Inflammatory macrophage treated with lipopolysaccharide for 1 hour (primary cell): ENCODE measurements at regions not wholly inside any gene's neighbourhood (a gene's known extent, or its start where the extent isn't known, plus 50 kb on each side); places are given as distances from the start of the nearest gene placed in this dataset.
"Not testable (repeated sequence)": the region's sequence is repeated elsewhere in the genome, so short reads cannot be mapped to it uniquely, and the experiment has no call there.

Source experiments
- DNase-seq, 2 donors: peaks; one replicate each; pipeline ENCODE4 v3.0.0-alpha.2; 2020 to 2022

- DNase-seq: no peak
Observed at GRCh38 chr15:20344601-20345400, 196.8 kb downstream of the GOLGA6L6 start.

- DNase-seq: not testable (repeated sequence)
Observed at GRCh38 chr15:20343395-20344211, 198.0 kb downstream of the GOLGA6L6 start.

DNA sequence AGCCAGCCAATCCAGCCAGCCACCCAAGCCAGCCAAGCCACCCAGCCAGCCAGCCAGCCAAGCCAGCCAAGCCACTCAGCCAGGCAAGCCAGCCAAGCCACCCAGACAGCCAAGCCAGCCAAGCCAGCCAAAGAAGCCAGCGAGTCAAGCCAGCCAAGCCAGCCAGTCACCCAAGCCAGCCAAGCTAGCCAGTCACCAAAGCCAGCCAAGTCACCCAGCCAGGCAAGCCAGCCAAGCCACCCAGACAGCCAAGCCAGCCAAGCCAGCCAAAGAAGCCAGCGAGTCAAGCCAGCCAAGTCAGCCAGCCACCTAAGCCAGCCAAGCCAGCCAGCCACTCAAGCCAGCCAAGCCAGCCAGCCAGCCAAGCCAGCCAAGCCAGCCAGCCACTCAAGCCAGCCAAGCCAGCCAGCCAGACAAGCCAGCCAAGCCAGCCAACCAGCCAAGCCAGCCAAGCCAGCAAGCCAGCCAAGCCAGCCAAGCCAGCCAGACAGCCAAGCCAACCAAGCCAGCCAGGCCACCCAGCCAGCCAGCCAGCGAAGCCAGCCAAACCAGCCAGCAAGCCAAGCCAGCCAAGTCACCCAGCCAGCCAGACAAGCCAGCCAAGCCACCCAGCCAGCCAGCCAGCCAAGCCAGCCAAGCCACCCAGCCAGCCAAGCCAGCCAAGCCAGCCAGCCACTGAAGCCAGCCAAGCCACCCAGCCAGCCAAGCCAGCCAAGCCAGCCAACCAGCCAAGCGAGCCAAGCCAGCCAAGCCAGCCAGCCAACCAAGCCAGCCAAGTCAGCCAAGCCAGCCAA lies 198.8 kb downstream of the GOLGA6L6 start:
- not testable (repeated sequence) for DNase-seq

DNA sequence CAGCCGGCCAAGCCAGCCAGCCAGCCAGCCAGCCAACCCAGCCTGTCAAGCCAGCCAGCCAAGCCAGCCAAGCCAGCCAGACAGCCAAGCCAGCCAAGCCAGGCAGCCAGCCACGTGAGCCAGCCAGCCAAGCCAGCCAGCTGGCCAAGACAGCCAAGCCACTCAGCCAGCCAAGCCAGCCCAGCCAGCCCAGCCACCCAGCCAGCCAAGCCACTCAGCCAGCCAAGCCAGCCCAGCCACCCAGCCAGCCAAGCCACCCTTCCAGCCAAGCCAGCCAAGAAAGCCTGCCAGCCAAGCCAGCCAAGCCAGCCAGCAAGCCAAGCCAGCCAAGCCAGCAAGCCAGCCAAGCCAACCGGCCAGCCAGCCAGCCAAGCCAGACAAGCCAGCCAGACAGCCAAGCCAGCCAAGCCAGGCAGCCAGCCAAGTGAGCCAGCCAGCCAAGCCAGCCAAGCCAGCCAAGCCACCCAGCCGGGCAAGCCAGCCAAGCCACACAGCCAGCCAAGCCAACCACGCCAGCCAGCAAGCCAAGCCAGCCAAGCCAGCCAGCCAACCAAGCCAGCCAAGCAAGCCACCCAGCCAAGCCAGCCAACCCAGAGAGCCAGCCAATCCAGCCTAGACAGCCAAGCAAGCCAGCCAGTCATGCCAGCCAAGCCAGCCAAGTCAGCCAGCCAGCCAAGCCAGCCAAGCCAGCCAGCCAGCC lies 199.5 kb downstream of the GOLGA6L6 start:
- no peak for DNase-seq

GRCh38 chr15:20340931-20341661 lies 200.5 kb downstream of the GOLGA6L6 start:
- peak in 1 of 2 donors; percentile 15 for DNase-seq

- no peak for DNase-seq
Observed at GRCh38 chr15:20340331-20340811, 201.2 kb downstream of the GOLGA6L6 start.

DNA sequence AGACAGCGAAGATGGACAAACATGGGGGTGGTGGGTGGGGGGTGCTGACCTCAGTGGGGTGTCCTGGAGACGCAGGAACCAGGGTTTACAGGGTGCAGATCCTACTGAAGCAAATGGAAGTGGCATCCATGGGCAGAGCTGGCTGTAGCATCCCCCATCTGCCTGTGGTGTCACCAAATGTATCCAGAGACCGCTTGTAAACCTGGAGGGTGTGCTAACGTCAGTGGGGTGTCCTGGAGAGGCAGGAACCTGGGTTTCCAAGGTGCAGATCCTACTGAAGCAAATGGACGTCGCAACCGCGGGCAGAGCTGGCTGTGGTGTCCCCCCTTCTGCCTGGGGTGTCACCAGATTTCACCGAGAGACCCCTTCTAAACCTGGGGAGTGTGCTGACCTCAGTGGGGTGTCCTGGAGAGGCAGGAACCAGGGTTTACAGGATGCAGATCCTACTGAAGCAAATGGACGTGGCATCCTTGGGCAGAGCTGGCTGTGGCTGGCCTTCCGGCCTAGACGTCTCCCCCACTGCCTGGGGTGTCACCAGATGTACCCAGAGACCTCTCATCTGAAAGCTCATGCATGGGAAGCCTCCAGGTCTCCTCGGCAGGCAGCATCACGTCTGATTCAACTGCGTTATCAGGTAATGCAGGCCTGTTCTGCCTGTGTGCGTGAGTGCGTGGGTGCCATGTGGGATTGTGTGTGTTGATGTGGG lies 202.4 kb downstream of the GOLGA6L6 start:
- DNase-seq: not testable (repeated sequence)

GRCh38 chr15:20338671-20339070 lies 202.9 kb downstream of the GOLGA6L6 start:
- DNase-seq: not testable (repeated sequence)

DNA sequence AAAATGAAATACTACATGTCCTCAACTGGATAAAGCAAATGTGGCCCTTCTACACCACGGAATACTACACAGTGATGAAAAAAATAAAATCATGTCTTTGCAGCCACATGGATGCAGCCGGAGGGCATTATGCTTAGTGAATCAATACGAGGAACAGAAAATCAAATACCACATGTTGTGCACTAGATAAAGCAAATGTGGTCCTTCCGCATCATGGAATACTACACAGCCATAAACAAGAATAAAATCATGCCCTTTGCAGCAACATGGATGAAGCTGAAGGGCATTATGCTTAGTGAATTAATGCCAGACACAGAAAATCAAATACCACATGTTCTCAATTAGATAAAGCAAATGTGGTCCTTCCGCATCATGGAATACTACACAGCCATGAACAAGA lies 204.4 kb downstream of the GOLGA6L6 start:
- DNase-seq: not testable (repeated sequence)

- not testable (repeated sequence) for DNase-seq
Observed at GRCh38 chr15:20334451-20334850, 207.1 kb downstream of the GOLGA6L6 start.

DNA sequence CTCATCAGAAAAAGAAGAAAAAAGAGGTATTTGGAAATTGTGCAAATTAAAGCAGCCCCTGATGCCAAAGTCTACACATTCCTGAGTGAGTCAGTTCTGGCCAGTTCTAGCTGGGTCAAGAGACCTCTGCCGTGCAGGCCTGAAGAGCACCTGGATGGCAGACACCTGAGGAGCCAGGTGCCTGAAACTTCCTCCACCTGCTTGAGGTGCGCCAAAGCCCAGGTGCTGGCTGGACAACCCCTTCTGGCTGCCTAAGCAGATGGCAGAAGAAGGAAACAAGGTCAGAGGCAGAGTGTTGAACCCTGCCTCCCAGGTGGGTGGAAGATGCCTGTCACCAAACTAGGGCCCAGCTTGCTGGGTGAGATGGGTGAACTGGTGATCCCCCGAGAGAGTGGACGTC lies 215.8 kb downstream of the GOLGA6L6 start:
- not testable (repeated sequence) for DNase-seq

DNA sequence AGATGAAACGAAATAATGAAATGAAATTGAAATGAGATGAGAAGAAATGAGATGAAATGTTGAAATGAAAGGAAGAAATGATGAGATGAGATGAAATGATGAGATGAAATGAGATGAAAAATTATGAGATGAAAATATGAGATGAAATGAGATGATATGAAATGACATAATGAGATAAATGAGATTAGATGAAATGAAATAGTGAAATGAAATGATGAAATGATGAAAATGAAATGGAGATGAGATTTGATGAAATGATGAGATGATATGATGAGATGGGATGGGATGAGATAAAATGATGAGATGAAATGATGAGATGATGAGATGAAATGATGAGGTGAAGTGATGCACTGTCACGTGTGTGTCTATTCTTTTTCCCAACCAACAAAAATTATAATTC lies 224.5 kb downstream of the GOLGA6L6 start:
- DNase-seq: not testable (repeated sequence)

DNA sequence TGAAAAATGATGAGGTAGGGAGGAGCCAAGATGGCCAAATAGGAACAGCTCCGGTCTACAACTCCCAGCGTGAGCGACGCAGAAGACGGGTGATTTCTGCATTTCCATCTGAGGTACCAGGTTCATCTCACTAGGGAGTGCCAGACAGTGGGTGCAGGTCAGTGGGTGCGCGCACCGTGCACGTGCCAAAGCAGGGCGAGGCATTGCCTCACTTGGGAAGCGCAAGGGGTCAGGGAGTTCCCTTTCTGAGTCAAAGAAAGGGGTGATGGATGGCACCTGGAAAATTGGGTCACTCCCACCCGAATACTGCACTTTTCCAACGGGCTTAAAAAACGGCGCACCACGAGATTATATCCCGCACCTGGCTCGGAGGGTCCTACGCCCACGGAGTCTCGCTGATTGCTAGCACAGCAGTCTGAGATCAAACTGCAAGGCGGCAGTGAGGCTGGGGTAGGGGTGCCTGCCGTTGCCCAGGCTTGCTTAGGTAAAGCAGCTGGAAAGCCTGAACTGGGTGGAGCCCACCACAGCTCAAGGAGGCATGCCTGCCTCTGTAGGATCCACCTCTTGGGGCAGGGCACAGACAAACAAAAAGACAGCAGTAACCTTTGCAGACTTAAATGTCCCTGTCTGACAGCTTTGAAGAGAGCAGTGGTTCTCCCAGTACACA lies 230.5 kb downstream of the GOLGA6L6 start:
- not testable (repeated sequence) for DNase-seq

- no peak for DNase-seq
Observed at GRCh38 chr15:20310603-20311002, 231.0 kb downstream of the GOLGA6L6 start.

- not testable (repeated sequence) for DNase-seq
Observed at GRCh38 chr15:20309966-20310365, 231.6 kb downstream of the GOLGA6L6 start.

GRCh38 chr15:20309395-20309794 lies 232.2 kb downstream of the GOLGA6L6 start:
- not testable (repeated sequence) for DNase-seq

- not testable (repeated sequence) for DNase-seq
Observed at GRCh38 chr15:20308027-20308690, 233.4 kb downstream of the GOLGA6L6 start.

DNA sequence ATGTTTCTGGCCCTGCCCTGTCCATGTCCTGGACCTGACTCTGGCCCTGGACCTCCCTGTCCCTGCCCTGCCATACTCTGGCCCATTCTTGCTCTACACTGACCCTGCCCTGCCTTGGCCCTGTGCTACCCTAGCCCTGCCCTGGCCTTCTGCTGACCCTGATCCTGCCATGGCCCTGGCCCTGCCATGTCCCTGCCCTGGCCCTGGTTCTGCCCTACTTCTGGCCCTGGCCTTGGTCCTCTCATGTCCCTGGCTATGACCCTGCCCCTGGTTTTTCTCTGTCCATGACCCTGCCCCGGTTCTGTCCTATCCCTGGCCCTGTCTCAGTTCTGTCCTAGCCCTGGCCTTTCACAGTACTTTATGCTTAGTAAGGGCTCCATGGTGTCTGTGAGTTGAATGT lies 234.5 kb downstream of the GOLGA6L6 start:
- DNase-seq: not testable (repeated sequence)

DNA sequence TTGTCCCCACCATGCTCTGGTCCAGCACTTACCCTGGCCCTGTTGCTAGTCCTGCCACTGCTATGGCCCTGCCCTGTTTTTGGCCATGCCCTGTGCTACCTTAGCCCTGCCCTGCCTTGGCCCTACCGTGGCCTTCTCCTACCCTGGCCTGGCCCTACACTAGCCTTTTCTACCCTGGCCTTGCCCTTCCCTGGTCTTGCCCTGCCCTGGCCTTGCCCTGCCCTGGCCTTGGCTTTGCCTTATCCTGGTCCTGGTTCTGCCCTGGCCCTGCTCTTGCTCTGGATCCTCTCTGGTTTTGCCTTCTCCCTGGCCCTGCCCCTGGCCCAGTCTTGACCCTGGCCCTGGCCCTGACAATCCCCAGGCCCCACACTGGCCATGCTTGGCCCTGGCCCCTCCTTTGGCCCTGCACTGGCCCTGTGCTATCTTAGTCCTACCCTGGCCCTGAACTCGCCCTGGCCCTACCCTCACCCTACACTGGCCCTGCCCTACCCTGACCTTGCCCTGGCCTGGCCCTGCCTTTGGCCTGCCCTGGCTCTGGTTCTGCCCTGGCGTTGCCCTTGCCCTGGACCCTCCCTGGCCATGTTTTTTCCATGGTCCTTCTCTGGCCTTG lies 235.0 kb downstream of the GOLGA6L6 start:
- DNase-seq: not testable (repeated sequence)
